Mesendoderm (in vitro differentiated cells): ENCODE measurements at regions not wholly inside any gene's neighbourhood (a gene's known extent, or its start where the extent isn't known, plus 50 kb on each side); places are given as distances from the start of the nearest gene placed in this dataset.

Experiments used
- DNase-seq: peaks from one replicate; pipeline ENCODE4 v3.0.0; 2013
- H2AK5ac ChIP-seq: 2 replicates; pipeline ENCODE4 v1.6.1; 2013; ENCODE audit warnings: low read length, inconsistent platforms
- H2BK120ac ChIP-seq: 2 replicates; pipeline ENCODE4 v1.6.1; 2013; ENCODE audit warnings: low read depth, mild to moderate bottlenecking, low read length, moderate library complexity, mixed read lengths
- H2BK15ac ChIP-seq: replicated peaks from 2 replicates; pipeline ENCODE4 v1.6.1; 2013; ENCODE audit warnings: low read depth, mild to moderate bottlenecking, moderate library complexity
- H2BK5ac ChIP-seq: 2 replicates; pipeline ENCODE4 v1.6.1; 2013; ENCODE audit warnings: low read length, inconsistent platforms
- H3K18ac ChIP-seq: 2 replicates; pipeline ENCODE4 v1.6.1; 2013; ENCODE audit warnings: mild to moderate bottlenecking, low read length, mixed read lengths
- H3K23ac ChIP-seq: one replicate; pipeline ENCODE4 v1.6.1; 2013; ENCODE audit warnings: low read length
- H3K27ac ChIP-seq: 2 replicates; pipeline ENCODE4 v1.5.1; 2013; ENCODE audit warnings: low read depth, mild to moderate bottlenecking, inconsistent platforms, low read length, moderate library complexity
- H3K27me3 ChIP-seq: 2 replicates; pipeline ENCODE4 v1.6.1; 2013; ENCODE audit warnings: low read length, control low read depth, mild to moderate bottlenecking, inconsistent platforms; ENCODE audit not compliant: insufficient read depth, poor library complexity
- H3K36me3 ChIP-seq: 2 replicates; pipeline ENCODE4 v1.6.1; 2013; ENCODE audit warnings: low read length, inconsistent platforms; ENCODE audit not compliant: control insufficient read depth, insufficient read depth
- H3K4ac ChIP-seq: one replicate; pipeline ENCODE4 v1.6.1; 2013; ENCODE audit warnings: low read depth, mild to moderate bottlenecking, low read length, moderate library complexity
- H3K4me1 ChIP-seq: 2 replicates; pipeline ENCODE4 v1.6.1; 2013; ENCODE audit warnings: low read depth, low read length, inconsistent platforms; ENCODE audit not compliant: control insufficient read depth
- H3K4me2 ChIP-seq: 2 replicates; pipeline ENCODE4 v1.6.1; 2013; ENCODE audit warnings: low read length
- H3K4me3 ChIP-seq: 2 replicates; pipeline ENCODE4 v1.5.1; 2013; ENCODE audit warnings: mild to moderate bottlenecking, low read length
- H3K56ac ChIP-seq: one replicate; pipeline ENCODE4 v1.6.1; 2013; ENCODE audit warnings: low read length
- H3K79me1 ChIP-seq: 2 replicates; pipeline ENCODE4 v1.6.1; 2013; ENCODE audit warnings: low read length, inconsistent platforms
- H3K79me2 ChIP-seq: 2 replicates; pipeline ENCODE4 v1.6.1; 2013; ENCODE audit warnings: mild to moderate bottlenecking, low read length; ENCODE audit not compliant: control insufficient read depth, insufficient read depth
- H3K9ac ChIP-seq: 2 replicates; pipeline ENCODE4 v1.6.1; 2013; ENCODE audit warnings: low read length, inconsistent platforms
- H4K5ac ChIP-seq: one replicate; pipeline ENCODE4 v1.6.1; 2013; ENCODE audit warnings: low read length
- H4K8ac ChIP-seq: one replicate; pipeline ENCODE4 v1.6.1; 2013; ENCODE audit warnings: low read depth, mild to moderate bottlenecking, control low read depth, low read length, moderate library complexity
- WGBS: extraction: QIAGEN DNeasy Blood & Tissue Kit; methylation state at CpG from one replicate; pipeline ENCODE4 v1.1.7; 2013; ENCODE audit warnings: low lambda C conversion rate, missing lambda C conversion rate; ENCODE audit not compliant: insufficient coverage; ENCODE audit errors: extremely low coverage; 5-methylcytosine and 5-hydroxymethylcytosine counted together

DNA sequence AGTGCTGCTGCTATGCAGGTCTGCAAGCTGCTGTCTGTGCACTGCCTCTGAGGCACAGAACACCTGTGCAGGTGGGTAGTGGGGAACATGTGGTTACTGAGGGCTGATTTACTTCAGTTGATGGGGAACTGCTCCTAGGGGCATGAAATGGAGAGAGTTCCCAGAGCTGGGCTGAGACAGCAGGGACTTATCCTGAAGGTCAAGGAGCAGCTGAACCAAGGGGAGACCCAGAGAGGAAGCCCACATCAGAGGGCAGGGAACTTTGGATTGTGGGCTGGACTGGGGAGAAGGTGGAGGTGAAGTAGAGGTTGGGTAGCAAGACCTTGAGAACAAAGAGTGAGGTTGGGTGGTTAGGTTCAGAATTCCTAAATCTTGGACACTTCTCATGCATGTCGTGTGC is 311.9 kb downstream of the AACS start:
- Histone ChIP-seq H3K4ac (no peak overlapping the region), H2BK5ac (no peak overlapping the region), H3K23ac (no peak overlapping the region), H3K56ac (no peak overlapping the region), H2BK15ac (no peak overlapping the region), H3K79me2 (no peaks in the 10 kb centered on the region), H3K36me3 (no peaks in the 10 kb centered on the region), H3K18ac (no peak overlapping the region), H3K4me2 (no peak overlapping the region), H3K79me1 (no peaks in the 10 kb centered on the region), H4K8ac (no peak overlapping the region), H3K4me1 (no peaks in the 10 kb centered on the region), H3K4me3 (no peak overlapping the region), H2AK5ac (no peak overlapping the region), H3K9ac (no peak overlapping the region), H3K27me3 (no peaks in the 10 kb centered on the region), H3K27ac (no peak overlapping the region), H4K5ac (no peak overlapping the region), H2BK120ac (no peak overlapping the region)
- no CpG with 5 or more reads among the region's 1 CpG for WGBS
- no peak for DNase-seq

DNA sequence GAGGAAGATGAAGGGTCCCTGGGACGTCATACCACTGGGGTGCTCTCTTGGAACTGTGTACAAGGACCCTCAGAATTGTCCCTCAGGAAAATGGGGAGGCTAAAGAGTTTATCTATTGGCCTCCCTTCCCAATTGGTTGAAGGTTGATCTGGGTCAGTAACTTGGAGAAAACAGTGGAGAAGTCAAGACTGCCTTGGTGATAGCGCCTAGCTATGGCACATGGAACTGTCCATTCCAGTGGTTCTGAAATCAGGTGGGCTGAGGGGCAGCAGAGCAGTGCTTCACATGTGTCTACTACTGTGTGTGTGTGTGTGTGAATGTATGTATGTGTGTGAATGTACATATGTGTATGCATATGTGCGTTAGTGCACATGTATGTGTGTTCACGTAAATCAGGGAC is 316.1 kb downstream of the AACS start:
- no peak overlapping the region for H3K18ac ChIP-seq
- no peak overlapping the region for H2BK15ac ChIP-seq
- H3K56ac ChIP-seq = no peak overlapping the region
- no peak overlapping the region for H3K4me2 ChIP-seq
- H3K79me1 ChIP-seq = no peaks in the 10 kb centered on the region
- no peak overlapping the region for H2BK120ac ChIP-seq
- H2BK5ac ChIP-seq = no peak overlapping the region
- no peak overlapping the region for H3K4ac ChIP-seq
- H3K4me1 ChIP-seq = no peaks in the 10 kb centered on the region
- H3K4me3 ChIP-seq = no peak overlapping the region
- peak; percentile 37 for DNase-seq
- H3K27ac ChIP-seq = no peak overlapping the region
- H3K27me3 ChIP-seq = no peaks in the 10 kb centered on the region
- H3K9ac ChIP-seq = no peak overlapping the region
- H3K23ac ChIP-seq = no peak overlapping the region
- H3K36me3 ChIP-seq = no peaks in the 10 kb centered on the region
- H4K5ac ChIP-seq = no peak overlapping the region
- no CpG with 5 or more reads among the region's 4 CpGs for WGBS
- no peak overlapping the region for H2AK5ac ChIP-seq
- H4K8ac ChIP-seq = no peak overlapping the region
- H3K79me2 ChIP-seq = no peaks in the 10 kb centered on the region

DNA sequence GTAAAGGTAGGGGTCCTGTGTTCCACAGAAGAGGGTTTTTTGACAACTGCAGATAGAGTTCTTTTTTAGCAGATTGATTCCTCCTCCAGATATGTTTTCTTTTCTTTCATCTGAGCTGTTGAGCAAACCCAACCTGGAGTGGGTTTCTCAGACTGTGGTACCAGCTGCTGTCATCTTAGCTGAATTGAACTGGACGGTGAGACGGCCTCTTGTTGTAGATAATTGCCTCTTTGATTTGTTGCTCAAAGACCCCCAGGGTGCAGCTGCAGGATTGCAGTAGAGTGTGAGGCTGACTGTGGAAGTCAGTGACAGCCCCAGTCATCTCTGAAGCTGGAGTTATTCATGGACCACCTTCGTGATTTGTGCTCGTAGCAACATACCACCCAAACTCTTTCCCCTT is 317.7 kb downstream of the AACS start:
- Histone ChIP-seq H3K79me2 (no peaks in the 10 kb centered on the region), H3K4ac (no peak overlapping the region), H3K9ac (no peak overlapping the region), H3K27me3 (no peaks in the 10 kb centered on the region), H3K79me1 (no peaks in the 10 kb centered on the region), H3K4me1 (no peaks in the 10 kb centered on the region), H4K8ac (no peak overlapping the region), H3K4me3 (no peak overlapping the region), H3K23ac (no peak overlapping the region), H2BK15ac (no peak overlapping the region), H2AK5ac (no peak overlapping the region), H4K5ac (no peak overlapping the region), H2BK5ac (no peak overlapping the region), H3K18ac (no peak overlapping the region), H3K36me3 (no peaks in the 10 kb centered on the region), H3K27ac (no peak overlapping the region), H3K4me2 (no peak overlapping the region), H3K56ac (no peak overlapping the region), H2BK120ac (no peak overlapping the region)
- DNase-seq = no peak
- no CpG with 5 or more reads among the region's 4 CpGs for WGBS

- Histone ChIP-seq H4K8ac (no peak overlapping the region), H3K9ac (no peak overlapping the region), H3K4me2 (no peak overlapping the region), H3K23ac (no peak overlapping the region), H3K18ac (no peak overlapping the region), H2BK15ac (no peak overlapping the region), H3K4me1 (no peaks in the 10 kb centered on the region), H3K79me1 (no peaks in the 10 kb centered on the region), H3K4ac (no peak overlapping the region), H2AK5ac (no peak overlapping the region), H3K79me2 (no peaks in the 10 kb centered on the region), H3K27ac (no peak overlapping the region), H3K27me3 (no peaks in the 10 kb centered on the region), H2BK5ac (no peak overlapping the region), H3K4me3 (no peak overlapping the region), H4K5ac (no peak overlapping the region), H3K56ac (no peak overlapping the region), H3K36me3 (no peaks in the 10 kb centered on the region), H2BK120ac (no peak overlapping the region)
- WGBS = no CpG with 5 or more reads among the region's 1 CpG
- DNase-seq = peak; percentile 20
Measured at GRCh38 chr12:125386652-125387051, 321.4 kb downstream of the AACS start.

GRCh38 chr12:125387206-125387605 is 322.0 kb downstream of the AACS start:
- Histone ChIP-seq H3K4me3 (no peak overlapping the region), H2AK5ac (no peak overlapping the region), H2BK120ac (no peak overlapping the region), H3K4me1 (no peaks in the 10 kb centered on the region), H3K27ac (no peak overlapping the region), H4K5ac (no peak overlapping the region), H3K23ac (no peak overlapping the region), H3K9ac (no peak overlapping the region), H4K8ac (no peak overlapping the region), H3K4ac (no peak overlapping the region), H3K27me3 (no peaks in the 10 kb centered on the region), H3K4me2 (no peak overlapping the region), H3K79me1 (no peaks in the 10 kb centered on the region), H3K36me3 (no peaks in the 10 kb centered on the region), H3K18ac (no peak overlapping the region), H3K56ac (no peak overlapping the region), H3K79me2 (no peaks in the 10 kb centered on the region), H2BK5ac (no peak overlapping the region), H2BK15ac (no peak overlapping the region)
- no peak for DNase-seq

GRCh38 chr12:125389061-125389697 is 323.9 kb downstream of the AACS start:
- H3K27me3 ChIP-seq = no peaks in the 10 kb centered on the region
- H3K4me1 ChIP-seq = no peaks in the 10 kb centered on the region
- H4K5ac ChIP-seq = no peak overlapping the region
- no peak overlapping the region for H2BK15ac ChIP-seq
- no peak overlapping the region for H3K4me2 ChIP-seq
- no peak overlapping the region for H3K9ac ChIP-seq
- no peak overlapping the region for H3K56ac ChIP-seq
- no peak overlapping the region for H3K18ac ChIP-seq
- H3K36me3 ChIP-seq = no peaks in the 10 kb centered on the region
- H2AK5ac ChIP-seq = no peak overlapping the region
- no peak overlapping the region for H3K4ac ChIP-seq
- H4K8ac ChIP-seq = no peak overlapping the region
- no peak overlapping the region for H2BK5ac ChIP-seq
- no peak for DNase-seq
- H3K23ac ChIP-seq = no peak overlapping the region
- H2BK120ac ChIP-seq = no peak overlapping the region
- no peak overlapping the region for H3K27ac ChIP-seq
- H3K79me1 ChIP-seq = no peaks in the 10 kb centered on the region
- no peak overlapping the region for H3K4me3 ChIP-seq
- H3K79me2 ChIP-seq = no peaks in the 10 kb centered on the region
